Aorta (tissue), 5 donors: ENCODE measurements at regions not wholly inside any gene's neighbourhood (a gene's known extent, or its start where the extent isn't known, plus 50 kb on each side); places are given as distances from the start of the nearest gene placed in this dataset.

Experiments used
- ATAC-seq: fragments of 200-7000 bp; cut with Tn5 transposase; one replicate; pipeline ENCODE4 v1.9.1; 2022; ENCODE audit warnings: moderate library complexity; ENCODE audit not compliant: low FRiP score
- DNase-seq, 2 donors: peaks; one replicate each; pipeline ENCODE4 v3.0.0-alpha.2; 2020
- H3K27ac ChIP-seq, 2 donors: one replicate each; pipeline ENCODE4 v1.5.1; 2013; ENCODE audit warnings: low read length in 2 of 2, mild to moderate bottlenecking in 2 of 2, moderate library complexity in 2 of 2, control low read depth in 1 of 2, inconsistent platforms in 1 of 2, low read depth in 1 of 2
- H3K27me3 ChIP-seq, 2 donors: one replicate each; pipeline ENCODE4 v1.6.1; 2013; ENCODE audit warnings: control low read depth in 1 of 2, low read length in 1 of 2, mild to moderate bottlenecking in 1 of 2, moderate library complexity in 1 of 2; ENCODE audit not compliant: insufficient read depth in 2 of 2, control insufficient read depth in 1 of 2
- H3K36me3 ChIP-seq, 2 donors: one replicate each; pipeline ENCODE4 v1.6.1; 2013; ENCODE audit warnings: control low read depth in 1 of 2, low read length in 1 of 2, mild to moderate bottlenecking in 1 of 2; ENCODE audit not compliant: insufficient read depth in 2 of 2, control insufficient read depth in 1 of 2
- H3K4me1 ChIP-seq, 2 donors: one replicate each; pipeline ENCODE4 v1.6.1; 2013; ENCODE audit warnings: low read length in 2 of 2, control low read depth in 1 of 2, mild to moderate bottlenecking in 1 of 2, moderate library complexity in 1 of 2; ENCODE audit not compliant: insufficient read depth in 2 of 2, control insufficient read depth in 1 of 2
- H3K4me3 ChIP-seq, 2 donors: one replicate each; pipeline ENCODE4 v1.5.1; 2013; ENCODE audit warnings: low read length in 2 of 2, control low read depth in 1 of 2, mild to moderate bottlenecking in 1 of 2
- H3K9me3 ChIP-seq: one replicate; pipeline ENCODE4 v1.6.1; 2013; ENCODE audit warnings: mild to moderate bottlenecking, low read length; ENCODE audit not compliant: control insufficient read depth
- WGBS, 2 donors: extraction: QIAGEN DNeasy Blood & Tissue Kit; methylation state at CpG; one replicate each; pipeline ENCODE4 v1.1.7; 2013; 5-methylcytosine and 5-hydroxymethylcytosine counted together
- intact Hi-C, 2 donors: fragments of 100-400 bp; cut with DNase I; formaldehyde crosslinking; loops; one replicate each; pipeline versions ENCODE4 v1.14.2 to v1.15.0; 2022
- donor health status: healthy with polysubstance abuse.
- donor health status: Bipolar disorder and iron deficiency.
- donor health status: DM: no; HTN: no; CAD: no.
- donor health status: DM: no; HTN: no; CAD: no.
- donor health status: DM: yes; HTN: yes; CAD: no.

- Histone ChIP-seq H3K4me1 (no peaks in the 10 kb centered on the region), H3K27me3 (no peaks in the 10 kb centered on the region), H3K9me3 (peaks cover 6% of the 10 kb centered on the region), H3K4me3 (no peak overlapping the region), H3K27ac (no peak overlapping the region), H3K36me3 (no peaks in the 10 kb centered on the region)
- WGBS, 2 donors: 59% methylated on average over 1 of the region's 1 CpG
- intact Hi-C loops: loop anchor here in 1 of 2 donors (10.0 kb wide), 1 partner anchor 971 kb away; no protein-coding TSS in a partner anchor
- ATAC-seq (no peak), DNase-seq (no peak)
Measured at GRCh38 chr7:67393903-67394302, 397.3 kb downstream of the TYW1 start.

DNA sequence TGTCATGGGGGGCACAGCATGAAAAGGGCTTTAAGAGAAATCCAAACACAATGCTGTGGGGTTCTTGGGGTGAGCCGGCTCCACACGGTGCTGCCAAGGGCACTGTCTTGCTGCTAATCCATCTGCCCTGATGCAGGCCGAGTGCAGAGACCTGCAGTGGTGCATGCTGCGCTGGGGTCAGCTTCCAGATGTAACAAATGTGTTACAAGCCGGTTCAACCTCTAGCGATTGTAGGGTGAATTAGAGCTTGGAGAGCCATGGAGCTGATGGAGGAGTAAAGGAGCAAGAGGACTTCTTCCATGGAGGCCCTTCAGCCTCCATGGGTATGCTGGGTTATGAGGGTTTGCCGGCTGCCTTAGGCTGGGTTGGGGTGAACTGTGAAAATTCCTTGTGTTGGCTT lies 402.3 kb downstream of the TYW1 start:
- H3K4me3 ChIP-seq: no peak overlapping the region
- intact Hi-C loops: loop anchor here in 1 of 2 donors (10.0 kb wide), 1 partner anchor 966 kb away; no protein-coding TSS in a partner anchor
- no peak overlapping the region for H3K27ac ChIP-seq
- no peaks in the 10 kb centered on the region for H3K36me3 ChIP-seq
- 49 to 60% methylated on average over 7 of the region's 7 CpGs for WGBS, 2 donors
- DNase-seq (no peak), ATAC-seq (peak; percentile 36)
- H3K9me3 ChIP-seq: peaks cover 9% of the 10 kb centered on the region
- no peaks in the 10 kb centered on the region for H3K27me3 ChIP-seq
- no peaks in the 10 kb centered on the region for H3K4me1 ChIP-seq

DNA sequence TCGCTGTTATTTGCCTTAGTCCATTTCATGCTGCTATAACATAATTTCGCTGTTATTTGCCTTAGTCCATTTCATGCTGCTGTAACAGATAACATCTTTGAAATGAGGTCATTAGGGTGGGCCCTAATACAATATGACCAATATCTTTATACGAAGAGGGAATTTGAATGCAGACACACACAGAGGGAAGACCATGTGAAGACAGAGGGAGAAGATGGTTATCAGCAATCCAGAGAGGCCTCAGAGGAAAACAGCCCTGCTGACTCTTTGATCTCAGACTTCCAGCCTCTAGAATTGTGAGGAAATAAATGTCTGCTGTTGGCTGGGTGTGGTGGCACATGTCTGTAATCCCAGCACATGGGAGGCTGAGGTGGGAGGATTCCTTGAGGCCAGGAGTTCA lies 404.9 kb downstream of the TYW1 start:
- no peaks in the 10 kb centered on the region for H3K36me3 ChIP-seq
- H3K4me3 ChIP-seq: no peak overlapping the region
- no peak for ATAC-seq
- intact Hi-C loops: no loop called here
- no peak for DNase-seq
- H3K4me1 ChIP-seq: no peaks in the 10 kb centered on the region
- H3K27ac ChIP-seq: no peak overlapping the region
- H3K9me3 ChIP-seq: peaks cover 9% of the 10 kb centered on the region
- no peaks in the 10 kb centered on the region for H3K27me3 ChIP-seq
- WGBS, 2 donors: 85 to 89% methylated on average over 3 of the region's 3 CpGs

DNA sequence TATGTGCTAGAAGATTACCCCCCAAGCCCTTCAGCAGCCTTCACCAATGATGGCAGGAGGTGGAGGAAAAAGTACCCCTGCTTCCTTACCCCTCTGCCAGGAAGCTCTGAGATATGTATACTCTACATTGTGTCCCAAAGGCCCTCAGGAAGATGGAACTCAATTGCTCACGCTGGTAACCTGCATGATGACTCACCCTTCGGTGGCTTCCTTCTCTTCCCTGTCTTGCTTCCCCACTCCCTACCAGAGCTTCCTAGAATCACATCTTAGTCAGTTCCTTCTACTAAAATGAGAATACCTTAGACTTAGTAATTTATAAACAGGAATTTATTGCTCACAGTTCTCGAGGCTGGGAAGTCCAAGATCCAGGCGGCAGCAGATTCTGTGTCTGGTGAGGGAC lies 405.6 kb downstream of the TYW1 start:
- no peaks in the 10 kb centered on the region for H3K27me3 ChIP-seq
- no peaks in the 10 kb centered on the region for H3K4me1 ChIP-seq
- no peak overlapping the region for H3K27ac ChIP-seq
- intact Hi-C loops: no loop called here
- DNase-seq (no peak), ATAC-seq (no peak)
- H3K36me3 ChIP-seq: no peaks in the 10 kb centered on the region
- H3K9me3 ChIP-seq: peaks cover 7% of the 10 kb centered on the region
- H3K4me3 ChIP-seq: no peak overlapping the region
- 88 to 91% methylated on average over 4 of the region's 4 CpGs for WGBS, 2 donors

- Histone ChIP-seq H3K4me3 (no peak overlapping the region), H3K4me1 (no peaks in the 10 kb centered on the region), H3K27me3 (no peaks in the 10 kb centered on the region), H3K27ac (no peak overlapping the region), H3K9me3 (peaks cover 7% of the 10 kb centered on the region), H3K36me3 (no peaks in the 10 kb centered on the region)
- intact Hi-C loops: no loop called here
- WGBS, 2 donors: 3 to 7% methylated on average over 1 of the region's 1 CpG
- ATAC-seq: no peak
- DNase-seq: no peak
Measured at GRCh38 chr7:67406976-67407375, 410.3 kb downstream of the TYW1 start.

GRCh38 chr7:67407392-67408071 lies 410.9 kb downstream of the TYW1 start:
- ATAC-seq (no peak), DNase-seq (no peak)
- intact Hi-C loops: no loop called here
- WGBS, 2 donors: 43 to 61% methylated on average over 9 of the region's 9 CpGs
- Histone ChIP-seq H3K36me3 (no peaks in the 10 kb centered on the region), H3K27me3 (no peaks in the 10 kb centered on the region), H3K27ac (no peak overlapping the region), H3K9me3 (peaks cover 4% of the 10 kb centered on the region), H3K4me1 (no peaks in the 10 kb centered on the region), H3K4me3 (no peak overlapping the region)

GRCh38 chr7:67408109-67408508 lies 411.5 kb downstream of the TYW1 start:
- Histone ChIP-seq H3K4me3 (no peak overlapping the region), H3K9me3 (peaks cover 3% of the 10 kb centered on the region), H3K36me3 (no peaks in the 10 kb centered on the region), H3K4me1 (no peaks in the 10 kb centered on the region), H3K27me3 (no peaks in the 10 kb centered on the region), H3K27ac (no peak overlapping the region)
- intact Hi-C loops: no loop called here
- ATAC-seq (no peak), DNase-seq (no peak)

DNA sequence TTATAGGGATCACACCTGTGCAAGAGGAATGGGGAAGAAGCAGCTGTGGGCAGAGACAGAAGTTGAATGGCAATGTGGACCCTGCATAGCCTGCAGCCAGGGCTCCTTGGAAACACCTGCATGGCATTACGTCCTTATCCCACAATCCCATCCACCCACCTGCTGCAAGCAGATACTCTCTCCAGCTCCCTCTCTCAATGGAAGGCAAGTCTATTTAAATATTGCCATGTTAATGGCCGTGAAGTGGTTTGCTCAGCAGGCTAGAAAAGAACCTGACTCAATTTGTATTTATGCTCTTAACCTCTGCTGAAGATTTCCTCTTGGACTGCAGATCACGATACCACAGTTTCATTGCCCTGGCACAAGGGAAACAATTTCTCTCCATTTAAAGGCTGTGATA lies 417.0 kb downstream of the TYW1 start:
- no peaks in the 10 kb centered on the region for H3K27me3 ChIP-seq
- H3K4me3 ChIP-seq: no peak overlapping the region
- H3K4me1 ChIP-seq: no peaks in the 10 kb centered on the region
- intact Hi-C loops: no loop called here
- ATAC-seq (no peak), DNase-seq (no peak)
- no peaks in the 10 kb centered on the region for H3K36me3 ChIP-seq
- no peak overlapping the region for H3K27ac ChIP-seq
- peaks cover 3% of the 10 kb centered on the region for H3K9me3 ChIP-seq
- WGBS, 2 donors: 59 to 66% methylated on average over 3 of the region's 3 CpGs

GRCh38 chr7:67414858-67415257 lies 418.2 kb downstream of the TYW1 start:
- Histone ChIP-seq H3K4me3 (no peak overlapping the region), H3K9me3 (peaks cover 3% of the 10 kb centered on the region), H3K4me1 (no peaks in the 10 kb centered on the region), H3K36me3 (no peaks in the 10 kb centered on the region), H3K27ac (no peak overlapping the region), H3K27me3 (no peaks in the 10 kb centered on the region)
- intact Hi-C loops: no loop called here
- ATAC-seq: no peak
- DNase-seq: no peak
- WGBS, 2 donors: 90 to 91% methylated on average over 6 of the region's 6 CpGs
